Thyroid gland (tissue), 4 donors: ENCODE measurements at regions not wholly inside any gene's neighbourhood (a gene's known extent, or its start where the extent isn't known, plus 50 kb on each side); places are given as distances from the start of the nearest gene placed in this dataset.

Experiments used
- POLR2A ChIP-seq, 2 donors: fragments of 450-650 bp; IDR thresholded peaks; one replicate each; pipeline ENCODE4 v1.6.1; 2017; ENCODE audit warnings: antibody characterized with exemption in 2 of 2, mild to moderate bottlenecking in 2 of 2, moderate library complexity in 1 of 2
- TF ChIP-seq, protein P1 (sequence below), 6 experiments: fragments of 200-600 bp in 3 of 6; fragments of 450-650 bp in 3 of 6; sonication (generic) in 3 of 6; IDR thresholded peaks; one replicate each; pipeline ENCODE4 v1.5.1; 2016 to 2019; ENCODE audit warnings: antibody characterized with exemption in 6 of 6, mild to moderate bottlenecking in 2 of 6, inconsistent platforms in 1 of 6, moderate library complexity in 1 of 6

DNA sequence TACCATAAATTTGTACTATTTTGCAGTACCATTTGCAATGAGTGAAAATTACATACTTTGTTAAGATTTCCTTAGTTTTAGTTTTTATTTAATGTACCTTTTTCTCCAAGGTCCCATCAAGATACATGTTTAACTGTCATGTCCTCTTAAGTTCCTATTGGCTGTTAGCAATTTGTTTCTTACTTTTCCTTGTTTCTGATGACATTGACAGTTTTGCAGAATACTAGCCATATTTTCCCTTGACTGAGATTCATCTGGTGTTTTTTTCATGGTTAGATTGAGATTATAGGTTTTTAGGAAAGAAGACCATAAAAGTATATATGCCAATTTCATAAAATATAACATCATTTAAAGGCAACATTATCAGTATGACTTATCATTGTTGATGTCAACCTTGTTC lies 376.8 kb upstream of the STEAP1 start:
- TF ChIP-seq POLR2A (IDR thresholded peaks at IDR 0.05) = no peak
- TF ChIP-seq, protein P1, sequence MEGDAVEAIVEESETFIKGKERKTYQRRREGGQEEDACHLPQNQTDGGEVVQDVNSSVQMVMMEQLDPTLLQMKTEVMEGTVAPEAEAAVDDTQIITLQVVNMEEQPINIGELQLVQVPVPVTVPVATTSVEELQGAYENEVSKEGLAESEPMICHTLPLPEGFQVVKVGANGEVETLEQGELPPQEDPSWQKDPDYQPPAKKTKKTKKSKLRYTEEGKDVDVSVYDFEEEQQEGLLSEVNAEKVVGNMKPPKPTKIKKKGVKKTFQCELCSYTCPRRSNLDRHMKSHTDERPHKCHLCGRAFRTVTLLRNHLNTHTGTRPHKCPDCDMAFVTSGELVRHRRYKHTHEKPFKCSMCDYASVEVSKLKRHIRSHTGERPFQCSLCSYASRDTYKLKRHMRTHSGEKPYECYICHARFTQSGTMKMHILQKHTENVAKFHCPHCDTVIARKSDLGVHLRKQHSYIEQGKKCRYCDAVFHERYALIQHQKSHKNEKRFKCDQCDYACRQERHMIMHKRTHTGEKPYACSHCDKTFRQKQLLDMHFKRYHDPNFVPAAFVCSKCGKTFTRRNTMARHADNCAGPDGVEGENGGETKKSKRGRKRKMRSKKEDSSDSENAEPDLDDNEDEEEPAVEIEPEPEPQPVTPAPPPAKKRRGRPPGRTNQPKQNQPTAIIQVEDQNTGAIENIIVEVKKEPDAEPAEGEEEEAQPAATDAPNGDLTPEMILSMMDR (IDR thresholded peaks at IDR 0.05) = no peak
